GM03348 (cell line): ENCODE measurements at regions not wholly inside any gene's neighbourhood (a gene's known extent, or its start where the extent isn't known, plus 50 kb on each side); places are given as distances from the start of the nearest gene placed in this dataset.
"Not testable (repeated sequence)": the region's sequence is repeated elsewhere in the genome, so short reads cannot be mapped to it uniquely, and the experiment has no call there.

Experiments used
- DNase-seq: peaks from one replicate; pipeline ENCODE4 v3.0.0; 2012; ENCODE audit warnings: low spot score

GRCh38 chr1:90348934-90349333, 354.0 kb downstream of the ZNF326 start:
- no peak for DNase-seq

GRCh38 chr1:90348459-90348858, 353.5 kb downstream of the ZNF326 start:
- not testable (repeated sequence) for DNase-seq

- DNase-seq, result no peak
These were observed 352.5 kb downstream of the ZNF326 start for GRCh38 chr1:90347366-90347765.

GRCh38 chr1:90346757-90347156, 351.8 kb downstream of the ZNF326 start:
- no peak for DNase-seq

- DNase-seq, result no peak
These were observed 351.4 kb downstream of the ZNF326 start for GRCh38 chr1:90346349-90346748.

GRCh38 chr1:90344963-90345730, 350.2 kb downstream of the ZNF326 start:
- no peak for DNase-seq

- no peak for DNase-seq
These were observed 346.6 kb downstream of the ZNF326 start for GRCh38 chr1:90341516-90341915.

- DNase-seq, result no peak
These were observed 345.7 kb downstream of the ZNF326 start for GRCh38 chr1:90340606-90341005.

- DNase-seq, result no peak
These were observed 344.9 kb downstream of the ZNF326 start for GRCh38 chr1:90339811-90340210.

GRCh38 chr1:90336552-90337324, 341.8 kb downstream of the ZNF326 start:
- no peak for DNase-seq

- DNase-seq, result no peak
These were observed 340.6 kb downstream of the ZNF326 start for GRCh38 chr1:90335558-90335957.

- DNase-seq, result no peak
These were observed 339.2 kb downstream of the ZNF326 start for GRCh38 chr1:90334137-90334536.

- no peak for DNase-seq
These were observed 330.3 kb downstream of the ZNF326 start for GRCh38 chr1:90325168-90325567.

GRCh38 chr1:90322186-90322585, 327.3 kb downstream of the ZNF326 start:
- DNase-seq, result no peak

GRCh38 chr1:90319918-90320317, 325.0 kb downstream of the ZNF326 start:
- no peak for DNase-seq

- DNase-seq, result no peak
These were observed 323.5 kb downstream of the ZNF326 start for GRCh38 chr1:90318431-90318830.

- no peak for DNase-seq
These were observed 322.7 kb downstream of the ZNF326 start for GRCh38 chr1:90317628-90318027.

GRCh38 chr1:90314533-90314932, 319.6 kb downstream of the ZNF326 start:
- DNase-seq, result no peak

GRCh38 chr1:90313778-90314177, 318.9 kb downstream of the ZNF326 start:
- DNase-seq, result no peak

GRCh38 chr1:90309806-90310205, 314.9 kb downstream of the ZNF326 start:
- DNase-seq, result no peak

- DNase-seq, result no peak
These were observed 313.5 kb downstream of the ZNF326 start for GRCh38 chr1:90308421-90308820.

- DNase-seq, result no peak
These were observed 310.7 kb downstream of the ZNF326 start for GRCh38 chr1:90305577-90305976.

GRCh38 chr1:90296327-90296726, 301.4 kb downstream of the ZNF326 start:
- DNase-seq, result no peak

GRCh38 chr1:90295534-90295933, 300.6 kb downstream of the ZNF326 start:
- DNase-seq, result no peak
